Mammary epithelial cell (primary cell): ENCODE measurements at regions not wholly inside any gene's neighbourhood (a gene's known extent, or its start where the extent isn't known, plus 50 kb on each side); places are given as distances from the start of the nearest gene placed in this dataset.

Source experiments
- EZH2 ChIP-seq: IDR thresholded peaks from 2 replicates; pipeline ENCODE4 v1.6.1; 2012; ENCODE audit warnings: low read length, inconsistent platforms, borderline replicate concordance
- TF ChIP-seq, protein P1 (sequence below), 2 donors: IDR thresholded peaks in 1 of 2; conservative IDR thresholded peaks in 1 of 2; 2 replicates each; pipeline ENCODE4 v1.5.1; 2011 to 2012; ENCODE audit warnings: inconsistent platforms in 2 of 2, low read length in 2 of 2, mild to moderate bottlenecking in 2 of 2, control low read depth in 1 of 2, low read depth in 1 of 2; ENCODE audit not compliant: insufficient read depth in 1 of 2; ENCODE audit errors: extremely low read depth in 1 of 2

DNA sequence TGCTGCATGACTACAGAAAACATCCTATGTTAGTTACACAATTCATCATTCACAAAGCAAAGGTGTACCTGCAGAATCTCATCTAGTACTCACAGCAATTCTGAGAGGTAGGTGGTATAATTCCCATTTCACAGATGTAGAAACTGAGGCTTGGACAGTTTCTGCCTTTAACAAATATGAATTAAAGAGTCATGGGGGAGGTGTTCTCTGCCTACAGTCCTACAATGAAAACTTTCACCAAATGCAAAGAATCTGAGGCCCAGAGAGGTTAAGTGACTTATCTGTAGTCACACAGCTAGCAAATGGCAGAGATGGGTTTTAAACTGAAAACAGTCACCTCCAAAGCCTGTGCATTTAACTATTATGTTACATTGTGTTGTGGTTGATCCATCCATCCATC lies 171.6 kb upstream of the WSCD2 start:
- TF ChIP-seq, protein P1, sequence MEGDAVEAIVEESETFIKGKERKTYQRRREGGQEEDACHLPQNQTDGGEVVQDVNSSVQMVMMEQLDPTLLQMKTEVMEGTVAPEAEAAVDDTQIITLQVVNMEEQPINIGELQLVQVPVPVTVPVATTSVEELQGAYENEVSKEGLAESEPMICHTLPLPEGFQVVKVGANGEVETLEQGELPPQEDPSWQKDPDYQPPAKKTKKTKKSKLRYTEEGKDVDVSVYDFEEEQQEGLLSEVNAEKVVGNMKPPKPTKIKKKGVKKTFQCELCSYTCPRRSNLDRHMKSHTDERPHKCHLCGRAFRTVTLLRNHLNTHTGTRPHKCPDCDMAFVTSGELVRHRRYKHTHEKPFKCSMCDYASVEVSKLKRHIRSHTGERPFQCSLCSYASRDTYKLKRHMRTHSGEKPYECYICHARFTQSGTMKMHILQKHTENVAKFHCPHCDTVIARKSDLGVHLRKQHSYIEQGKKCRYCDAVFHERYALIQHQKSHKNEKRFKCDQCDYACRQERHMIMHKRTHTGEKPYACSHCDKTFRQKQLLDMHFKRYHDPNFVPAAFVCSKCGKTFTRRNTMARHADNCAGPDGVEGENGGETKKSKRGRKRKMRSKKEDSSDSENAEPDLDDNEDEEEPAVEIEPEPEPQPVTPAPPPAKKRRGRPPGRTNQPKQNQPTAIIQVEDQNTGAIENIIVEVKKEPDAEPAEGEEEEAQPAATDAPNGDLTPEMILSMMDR (conservative IDR thresholded peaks at IDR 0.05 in 1 of 2, IDR thresholded peaks at IDR 0.05 in 1 of 2; ENCODE audit: extremely low read depth in 1 of 2, insufficient read depth in 1 of 2, low read depth in 1 of 2, low read length in 2 of 2), result no peak
- no peak for TF ChIP-seq EZH2
